Keratinocyte (primary cell): ENCODE measurements at regions not wholly inside any gene's neighbourhood (a gene's known extent, or its start where the extent isn't known, plus 50 kb on each side); places are given as distances from the start of the nearest gene placed in this dataset.

Experiments used
- DNase-seq: peaks from one replicate; pipeline ENCODE4 v3.0.0-alpha.2; 2011; ENCODE audit warnings: low read depth, missing footprints, low spot score
- FAIRE-seq: peaks from 2 replicates; lab custom pipeline; 2011; peaks lifted over from hg19 to GRCh38; lab: Jason Lieb, UNC
- H2AFZ ChIP-seq: 2 replicates; pipeline ENCODE4 v1.6.0; 2012; ENCODE audit warnings: low read length, control low read depth, inconsistent platforms; ENCODE audit not compliant: control insufficient read depth
- H3K27ac ChIP-seq: 2 replicates; pipeline ENCODE4 v1.5.1; 2011; ENCODE audit warnings: low read length; ENCODE audit not compliant: control insufficient read depth, insufficient read depth
- H3K27me3 ChIP-seq: 3 replicates; pipeline ENCODE4 v1.6.0; 2011; ENCODE audit warnings: low read length; ENCODE audit not compliant: control insufficient read depth, insufficient read depth; ENCODE audit errors: extremely low read depth
- H3K36me3 ChIP-seq, 2 experiments: 2 replicates in 1 of 2; 3 replicates in 1 of 2; pipeline ENCODE4 v1.5.1; 2011; ENCODE audit warnings: low read length in 2 of 2, mild to moderate bottlenecking in 1 of 2; ENCODE audit not compliant: control insufficient read depth in 2 of 2, insufficient read depth in 2 of 2; ENCODE audit errors: extremely low read depth in 1 of 2
- H3K4me1 ChIP-seq: 3 replicates; pipeline ENCODE4 v1.5.1; 2011; ENCODE audit warnings: low read length; ENCODE audit not compliant: control insufficient read depth, insufficient read depth; ENCODE audit errors: extremely low read depth
- H3K4me2 ChIP-seq: 3 replicates; pipeline ENCODE4 v1.6.0; 2011; ENCODE audit warnings: low read depth, low read length; ENCODE audit not compliant: control insufficient read depth, insufficient read depth; ENCODE audit errors: extremely low read depth
- H3K4me3 ChIP-seq, 3 experiments: fragments of 200-600 bp in 1 of 3; sonication (generic) in 1 of 3; 2 replicates in 2 of 3; 3 replicates in 1 of 3; pipeline ENCODE4 v1.5.1; 2011 to 2016; ENCODE audit warnings: low read length in 3 of 3, mild to moderate bottlenecking in 3 of 3, control low read depth in 2 of 3, inconsistent platforms in 1 of 3, low read depth in 1 of 3, mixed read lengths in 1 of 3, mixed run types in 1 of 3, moderate library complexity in 1 of 3; ENCODE audit not compliant: control insufficient read depth in 2 of 3, insufficient read depth in 2 of 3; ENCODE audit errors: extremely low read depth in 1 of 3
- H3K79me2 ChIP-seq: 2 replicates; pipeline ENCODE4 v1.6.0; 2012; ENCODE audit warnings: low read length; ENCODE audit not compliant: control insufficient read depth, insufficient read depth
- H3K9ac ChIP-seq: 3 replicates; pipeline ENCODE4 v1.6.0; 2011; ENCODE audit warnings: low read length; ENCODE audit not compliant: control insufficient read depth, insufficient read depth; ENCODE audit errors: extremely low read depth
- H3K9me1 ChIP-seq: 3 replicates; pipeline ENCODE4 v1.6.0; 2011; ENCODE audit warnings: low read length; ENCODE audit not compliant: control insufficient read depth, insufficient read depth; ENCODE audit errors: extremely low read depth
- H3K9me3 ChIP-seq: 2 replicates; pipeline ENCODE4 v1.5.1; 2012; ENCODE audit warnings: low read depth, low read length; ENCODE audit not compliant: control insufficient read depth
- H4K20me1 ChIP-seq: 3 replicates; pipeline ENCODE4 v1.6.0; 2011; ENCODE audit warnings: low read length; ENCODE audit not compliant: control insufficient read depth, insufficient read depth; ENCODE audit errors: extremely low read depth
- EZH2 ChIP-seq: IDR thresholded peaks from one replicate; pipeline ENCODE4 v1.6.1; 2012; ENCODE audit warnings: inconsistent platforms, mild to moderate bottlenecking, low read length, moderate library complexity
- dilution Hi-C: fragments of 300-500 bp; cut with MboI; formaldehyde crosslinking; loops from one replicate; pipeline ENCODE4 v1.7.0; 2020; ENCODE audit warnings: low sequenced_read_pairs; ENCODE audit not compliant: extremely low pct_ligation_motif_present
- TF ChIP-seq, protein P1 (sequence below), 3 experiments: IDR thresholded peaks in 1 of 3; conservative IDR thresholded peaks in 1 of 3; optimal IDR thresholded peaks in 1 of 3; 2 replicates in 2 of 3; 3 replicates in 1 of 3; pipeline versions ENCODE3 to v1.5.1; 2011; ENCODE audit warnings: low read length in 3 of 3, mild to moderate bottlenecking in 3 of 3, moderate library complexity in 2 of 3, control low read depth in 1 of 3, inconsistent platforms in 1 of 3; ENCODE audit not compliant: insufficient read depth in 2 of 3; ENCODE audit errors: extremely low read depth in 1 of 3

- no peaks in the 10 kb centered on the region for H4K20me1 ChIP-seq
- no peaks in the 10 kb centered on the region for H3K79me2 ChIP-seq
- H3K27ac ChIP-seq: no peak overlapping the region
- no peaks in the 10 kb centered on the region for H3K36me3 ChIP-seq
- TF ChIP-seq, protein P1, sequence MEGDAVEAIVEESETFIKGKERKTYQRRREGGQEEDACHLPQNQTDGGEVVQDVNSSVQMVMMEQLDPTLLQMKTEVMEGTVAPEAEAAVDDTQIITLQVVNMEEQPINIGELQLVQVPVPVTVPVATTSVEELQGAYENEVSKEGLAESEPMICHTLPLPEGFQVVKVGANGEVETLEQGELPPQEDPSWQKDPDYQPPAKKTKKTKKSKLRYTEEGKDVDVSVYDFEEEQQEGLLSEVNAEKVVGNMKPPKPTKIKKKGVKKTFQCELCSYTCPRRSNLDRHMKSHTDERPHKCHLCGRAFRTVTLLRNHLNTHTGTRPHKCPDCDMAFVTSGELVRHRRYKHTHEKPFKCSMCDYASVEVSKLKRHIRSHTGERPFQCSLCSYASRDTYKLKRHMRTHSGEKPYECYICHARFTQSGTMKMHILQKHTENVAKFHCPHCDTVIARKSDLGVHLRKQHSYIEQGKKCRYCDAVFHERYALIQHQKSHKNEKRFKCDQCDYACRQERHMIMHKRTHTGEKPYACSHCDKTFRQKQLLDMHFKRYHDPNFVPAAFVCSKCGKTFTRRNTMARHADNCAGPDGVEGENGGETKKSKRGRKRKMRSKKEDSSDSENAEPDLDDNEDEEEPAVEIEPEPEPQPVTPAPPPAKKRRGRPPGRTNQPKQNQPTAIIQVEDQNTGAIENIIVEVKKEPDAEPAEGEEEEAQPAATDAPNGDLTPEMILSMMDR (optimal IDR thresholded peaks at IDR 0.05 in 1 of 3, IDR thresholded peaks at IDR 0.05 in 1 of 3, conservative IDR thresholded peaks at IDR 0.05 in 1 of 3; ENCODE audit: extremely low read depth in 1 of 3, insufficient read depth in 2 of 3, low read length in 3 of 3): no peak
- no peak for TF ChIP-seq EZH2
- dilution Hi-C loops: no loop called here
- DNase-seq (no peak), FAIRE-seq (no peak)
- H3K4me3 ChIP-seq: no peak overlapping the region
- no peaks in the 10 kb centered on the region for H3K9me3 ChIP-seq
- H3K9me1 ChIP-seq: no peaks in the 10 kb centered on the region
- H3K27me3 ChIP-seq: no peaks in the 10 kb centered on the region
- H2AFZ ChIP-seq: no peak overlapping the region
- no peak overlapping the region for H3K4me2 ChIP-seq
- no peaks in the 10 kb centered on the region for H3K4me1 ChIP-seq
- no peak overlapping the region for H3K9ac ChIP-seq
Measured at GRCh38 chr1:79726321-79726720, 719.8 kb upstream of the ADGRL4 start.

GRCh38 chr1:79716447-79716846 lies 709.9 kb upstream of the ADGRL4 start:
- H3K9ac ChIP-seq: no peak overlapping the region
- H3K9me1 ChIP-seq: no peaks in the 10 kb centered on the region
- H3K4me1 ChIP-seq: no peaks in the 10 kb centered on the region
- H3K79me2 ChIP-seq: no peaks in the 10 kb centered on the region
- no peak for FAIRE-seq
- no peak overlapping the region for H3K27ac ChIP-seq
- no peaks in the 10 kb centered on the region for H4K20me1 ChIP-seq
- no peak overlapping the region for H2AFZ ChIP-seq
- no peak overlapping the region for H3K4me3 ChIP-seq
- no peak for DNase-seq
- H3K9me3 ChIP-seq: no peaks in the 10 kb centered on the region
- H3K27me3 ChIP-seq: no peaks in the 10 kb centered on the region
- no peaks in the 10 kb centered on the region for H3K36me3 ChIP-seq
- no peak for TF ChIP-seq EZH2
- TF ChIP-seq, protein P1 (optimal IDR thresholded peaks at IDR 0.05 in 1 of 3, IDR thresholded peaks at IDR 0.05 in 1 of 3, conservative IDR thresholded peaks at IDR 0.05 in 1 of 3; ENCODE audit: extremely low read depth in 1 of 3, insufficient read depth in 2 of 3, low read length in 3 of 3): no peak
- dilution Hi-C loops: no loop called here
- no peak overlapping the region for H3K4me2 ChIP-seq
